ENCODE measurements at regions not wholly inside any gene's neighbourhood (a gene's known extent, or its start where the extent isn't known, plus 50 kb on each side); places are given as distances from the start of the nearest gene placed in this dataset.

DNA sequence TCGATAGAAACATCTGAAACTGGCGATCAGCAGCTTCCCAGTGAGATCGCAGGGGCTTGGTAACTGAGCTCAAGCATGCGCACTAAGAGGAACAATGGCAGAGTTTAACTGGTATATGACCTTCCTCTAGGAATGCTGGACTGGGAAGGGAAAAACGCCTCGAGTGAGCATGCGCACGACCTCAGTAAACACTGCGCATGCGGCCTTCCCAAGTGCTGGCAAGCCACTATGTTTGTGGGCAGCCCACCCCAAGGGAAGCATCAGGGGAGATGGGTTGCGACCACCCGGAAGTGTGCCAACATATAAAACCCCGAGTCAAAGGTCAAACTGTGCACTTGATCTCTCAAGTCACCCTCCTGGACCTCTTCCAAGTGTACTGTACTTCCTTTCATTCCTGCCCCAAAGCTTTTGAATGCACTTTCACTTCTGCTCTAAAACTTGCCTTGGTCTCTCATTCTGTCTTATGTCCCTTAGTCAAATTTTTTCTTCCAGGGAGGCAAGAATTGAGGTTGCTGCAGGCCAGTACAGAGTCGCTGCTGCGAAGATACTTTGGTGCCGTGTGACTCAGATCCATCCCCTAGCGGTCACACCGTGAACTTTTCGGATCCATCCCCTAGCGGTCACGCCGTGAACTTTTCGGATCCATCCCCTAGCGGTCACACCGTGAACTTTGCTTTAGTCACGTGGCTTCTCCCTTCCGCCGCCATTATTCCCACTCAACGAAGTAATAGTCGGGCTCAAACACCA is 243.3 kb downstream of the FAM43A start:
- no peak for DNase-seq

DNA sequence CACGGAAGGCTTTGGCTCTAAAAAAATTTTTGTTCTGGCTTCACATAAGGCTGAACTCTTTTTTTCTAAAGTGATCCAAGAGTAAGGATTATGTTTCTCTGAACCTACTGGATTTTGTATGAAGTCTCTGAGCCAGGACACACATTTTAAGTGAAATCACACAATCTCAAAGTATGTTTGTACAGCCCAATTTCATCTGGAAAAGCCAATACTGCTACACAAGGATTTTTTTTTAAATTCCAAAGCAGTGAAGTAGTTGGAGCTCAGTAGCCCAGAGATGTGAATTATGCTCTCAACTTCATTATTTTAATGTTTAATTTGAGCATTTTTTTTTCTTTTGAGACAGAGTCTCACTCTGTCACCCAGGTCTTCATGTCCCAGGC is 243.9 kb downstream of the FAM43A start:
- DNase-seq, result no peak

DNA sequence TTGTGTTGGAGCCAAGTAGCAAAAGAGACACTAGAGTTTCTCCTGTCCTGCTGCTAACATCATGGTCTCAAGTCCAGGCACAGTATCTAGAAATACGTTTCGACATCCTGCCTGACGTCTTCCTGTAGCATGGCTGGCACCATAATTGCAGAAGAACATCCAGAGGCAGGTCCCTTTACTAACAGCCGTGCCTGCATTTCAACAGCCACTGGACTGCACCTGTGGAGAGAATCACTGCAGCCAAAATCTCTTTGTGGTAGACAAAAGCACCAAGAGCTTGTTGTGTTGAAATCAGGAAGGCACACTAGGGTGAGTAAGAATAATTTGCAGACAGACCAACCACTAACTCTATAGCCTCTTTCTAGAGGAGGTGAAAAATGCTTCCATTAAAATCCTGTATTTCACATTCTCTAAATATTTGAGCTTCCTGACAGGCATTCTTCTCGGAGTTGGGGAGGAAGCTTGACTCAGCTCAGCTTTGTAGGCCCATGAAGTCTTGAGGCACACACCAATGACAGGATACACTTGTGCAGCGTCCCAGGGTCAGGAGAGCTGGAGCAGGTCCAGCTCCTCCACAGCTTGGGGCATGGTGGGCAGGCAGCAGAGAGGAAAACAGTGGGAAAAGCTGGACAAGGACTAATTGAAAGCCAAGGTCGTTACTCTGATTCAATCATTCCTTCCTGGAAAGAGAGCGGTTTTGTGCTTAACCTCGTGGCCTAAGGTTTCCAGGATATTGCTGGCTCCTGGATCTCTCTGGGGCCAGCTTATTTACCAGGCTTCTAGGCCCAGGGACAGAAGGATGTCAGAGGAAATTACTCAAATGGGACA is 244.9 kb downstream of the FAM43A start:
- no peak for DNase-seq

DNA sequence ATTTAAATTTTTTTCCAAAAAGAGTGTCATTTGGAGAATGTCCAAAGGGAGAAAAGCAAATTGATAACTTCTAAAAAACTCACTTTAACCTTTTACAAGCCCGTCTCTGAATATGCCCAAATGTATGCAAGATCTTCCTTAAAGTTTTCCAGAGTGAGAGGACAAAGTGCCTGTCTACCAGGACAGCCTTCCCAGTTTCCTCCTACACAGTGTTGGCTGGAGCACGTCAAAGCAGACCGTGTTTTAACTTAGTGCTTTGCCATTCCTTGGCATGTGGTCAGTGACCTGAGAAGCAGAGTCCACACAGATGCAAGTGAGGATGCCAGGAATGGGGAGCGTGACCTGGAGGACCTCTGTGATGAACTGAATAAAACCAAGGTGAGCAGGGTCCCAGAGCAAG is 245.7 kb downstream of the FAM43A start:
- DNase-seq, result no peak

DNA sequence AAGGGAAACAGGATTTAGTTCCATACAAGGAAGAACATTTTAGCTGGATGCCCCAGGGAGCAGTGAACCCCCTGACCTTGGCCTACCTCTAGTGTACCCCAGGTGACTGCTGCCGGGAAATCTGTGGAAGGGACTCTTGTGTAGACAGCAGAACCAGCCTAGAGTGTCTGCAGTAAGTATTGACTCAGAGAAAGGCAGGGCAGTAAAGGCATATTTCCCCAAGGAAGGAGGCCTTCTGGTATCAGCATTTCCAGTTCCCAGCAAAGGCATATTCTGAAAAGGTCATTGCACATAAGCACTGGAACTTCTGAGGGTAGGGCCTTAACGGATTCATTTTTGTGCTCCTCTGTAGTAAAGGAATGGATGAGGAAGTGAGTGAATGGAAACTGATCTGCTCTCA is 246.2 kb downstream of the FAM43A start:
- DNase-seq, result no peak

DNA sequence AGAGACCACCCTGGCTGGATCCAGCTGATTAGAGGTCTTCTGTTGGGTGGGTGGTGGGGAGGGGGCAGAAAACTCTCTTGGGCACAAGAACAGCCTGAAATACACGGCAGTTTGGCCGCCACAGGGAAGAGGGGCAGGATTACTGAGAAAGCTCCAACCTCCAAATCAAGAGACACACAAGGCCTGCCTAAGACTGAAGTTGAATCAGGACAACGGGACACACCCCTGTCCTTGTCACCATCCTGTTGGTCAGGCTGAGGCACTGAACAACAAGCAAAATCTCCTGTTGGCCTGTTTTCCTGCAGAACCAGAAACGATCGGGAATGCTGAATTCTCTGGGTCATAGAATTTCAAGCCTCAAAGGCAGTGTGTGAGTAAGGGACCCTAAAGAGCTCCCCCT is 247.8 kb downstream of the FAM43A start:
- DNase-seq, result no peak

DNA sequence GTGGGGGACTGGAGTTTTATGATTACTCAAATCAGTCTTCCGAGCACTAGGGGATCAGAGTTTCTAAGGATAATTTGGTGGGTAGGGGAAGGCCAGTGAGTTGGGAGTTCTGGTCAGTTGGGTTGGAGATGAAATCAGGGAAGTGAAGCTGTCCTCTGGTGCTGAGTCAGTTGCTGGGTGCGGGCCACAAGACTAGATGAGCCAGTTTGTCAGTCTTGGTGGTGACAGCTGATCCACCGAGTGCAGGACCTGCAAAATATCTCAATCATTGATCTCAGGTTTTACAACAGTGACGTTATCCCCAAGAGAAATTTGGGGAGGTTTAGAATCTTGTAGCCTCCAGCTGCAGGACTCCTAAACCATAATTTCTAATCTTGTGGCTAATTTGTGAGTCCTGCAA is 249.4 kb downstream of the FAM43A start:
- DNase-seq, result no peak

DNA sequence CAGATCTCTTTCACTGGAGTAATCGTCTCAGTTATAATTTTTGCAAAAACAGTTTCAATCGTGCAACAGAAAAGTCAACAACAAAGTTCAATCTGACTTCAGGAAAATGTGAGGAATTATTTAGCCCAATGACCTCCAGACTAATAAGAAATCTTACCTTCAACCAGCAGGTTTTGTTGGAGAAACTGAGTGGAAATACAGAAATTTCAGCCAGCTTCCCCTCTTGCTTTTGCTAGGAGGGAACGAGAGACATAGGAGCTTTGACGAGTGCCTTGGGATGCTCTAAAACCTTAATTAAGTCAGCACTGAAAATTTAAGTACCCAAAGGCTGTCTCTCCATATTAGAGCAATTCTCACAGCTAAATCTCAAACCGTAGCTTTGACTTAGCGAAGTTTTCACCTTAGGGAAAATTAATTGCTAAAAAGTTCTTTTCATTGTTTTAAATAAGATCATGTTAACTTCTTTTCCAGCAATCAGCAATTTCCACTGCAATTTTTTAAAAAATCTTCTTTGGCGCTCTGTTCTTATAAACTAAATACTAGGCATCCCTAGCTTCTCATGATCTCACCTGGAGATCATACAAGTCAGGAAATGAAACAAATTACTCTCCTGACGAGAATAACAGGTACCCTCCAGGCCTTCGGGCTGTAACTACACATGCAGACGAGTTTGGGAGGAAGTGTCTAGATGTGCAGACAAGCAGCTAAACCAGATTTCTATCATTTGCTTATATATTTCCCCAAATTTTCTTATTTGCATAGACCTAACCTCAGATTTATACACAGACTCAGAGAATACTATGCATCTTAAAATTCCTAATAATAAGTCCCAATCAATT is 250.2 kb downstream of the FAM43A start:
- no peak for DNase-seq

DNA sequence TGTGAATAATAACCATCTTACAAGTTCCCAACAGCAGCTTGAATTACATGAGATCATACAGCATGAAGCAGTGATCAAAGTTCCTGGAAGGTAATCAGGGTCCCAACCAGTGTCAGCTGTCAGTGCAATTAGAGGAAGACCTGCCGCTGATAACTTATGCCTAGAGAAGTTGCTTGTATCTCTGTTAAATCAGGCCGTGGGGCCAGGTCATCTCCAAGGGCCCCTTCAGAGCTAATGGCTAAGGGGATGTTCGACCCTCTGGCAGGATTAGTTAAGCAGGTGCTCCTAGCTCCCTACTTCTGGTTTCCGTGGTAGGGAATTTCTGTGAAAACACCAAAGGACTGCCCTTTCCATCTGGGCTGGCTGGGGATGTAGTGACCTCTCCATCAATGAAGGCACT is 251.0 kb downstream of the FAM43A start:
- DNase-seq, result no peak

DNA sequence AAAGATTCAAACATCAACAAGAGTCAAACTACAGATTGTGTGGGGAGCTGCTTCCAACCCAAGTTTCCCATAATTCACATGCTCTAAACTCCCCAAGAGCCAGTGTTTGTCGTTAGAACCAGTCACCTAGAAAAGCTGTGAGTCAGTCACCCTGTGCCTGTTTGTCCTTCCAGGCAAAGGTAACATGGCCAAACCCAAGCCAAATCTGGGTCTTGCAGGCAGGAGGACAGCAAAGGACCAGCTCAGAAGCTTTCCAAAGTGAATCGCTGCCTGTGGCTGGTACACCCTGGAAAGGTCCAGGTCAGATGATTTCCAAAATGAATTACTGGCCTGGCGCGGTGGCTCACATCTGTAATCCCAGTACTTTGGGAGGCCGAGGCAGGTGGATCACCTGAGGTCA is 251.5 kb downstream of the FAM43A start:
- DNase-seq, result no peak

DNA sequence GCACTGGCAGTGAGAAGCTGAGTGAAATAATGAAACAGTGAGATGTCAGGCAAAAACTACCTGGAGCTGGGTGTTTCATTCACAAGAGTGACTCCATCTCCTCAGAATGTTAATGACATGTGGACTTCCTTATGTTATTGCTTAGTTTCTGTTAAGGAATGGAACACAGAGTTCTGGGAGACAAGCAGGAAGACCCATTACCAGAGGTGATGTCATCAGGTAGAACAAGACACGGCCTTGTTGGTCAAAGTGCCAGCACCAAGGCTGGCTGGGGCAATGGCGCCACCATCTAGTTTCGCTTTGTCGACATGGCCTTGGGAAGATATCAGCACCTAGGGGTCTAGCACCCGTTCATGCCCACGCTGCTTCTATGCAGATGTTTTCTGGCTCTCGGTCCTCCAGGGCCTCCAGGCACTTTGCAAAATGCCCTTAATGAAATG is 252.2 kb downstream of the FAM43A start:
- DNase-seq, result no peak

DNA sequence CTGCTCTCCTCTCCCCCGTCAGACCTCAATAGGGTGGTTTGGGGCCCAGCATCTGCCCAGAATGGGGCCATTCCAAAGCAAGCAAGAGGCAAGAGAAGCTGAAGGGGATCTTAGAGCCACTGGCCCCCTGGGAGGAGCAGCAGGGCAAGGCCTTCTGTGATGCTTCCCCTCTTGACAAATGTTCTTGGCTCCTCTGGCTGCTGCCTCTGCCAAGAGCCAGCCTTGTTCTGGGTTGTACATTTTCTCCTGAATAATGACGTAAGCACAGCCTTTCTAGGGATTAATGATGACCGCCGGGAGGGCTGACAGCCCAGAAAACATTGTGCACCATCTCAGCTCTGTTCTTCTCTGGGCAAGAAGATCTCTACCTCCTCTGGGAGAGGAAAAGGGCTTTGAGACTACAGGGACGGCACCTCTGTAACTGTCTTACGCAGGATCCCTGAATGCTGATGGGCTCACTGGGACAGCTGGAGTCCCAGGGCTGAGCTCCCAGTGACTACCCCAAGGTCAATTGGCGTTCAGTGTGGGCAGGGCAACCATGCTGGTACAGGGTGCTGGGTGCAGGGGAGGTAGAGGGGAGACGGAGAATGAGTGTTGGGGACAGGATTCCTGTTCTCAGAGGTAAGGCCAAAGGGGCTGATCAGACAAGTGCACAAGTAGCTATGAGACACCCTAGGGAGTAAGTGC is 253.3 kb downstream of the FAM43A start:
- no peak for DNase-seq

DNA sequence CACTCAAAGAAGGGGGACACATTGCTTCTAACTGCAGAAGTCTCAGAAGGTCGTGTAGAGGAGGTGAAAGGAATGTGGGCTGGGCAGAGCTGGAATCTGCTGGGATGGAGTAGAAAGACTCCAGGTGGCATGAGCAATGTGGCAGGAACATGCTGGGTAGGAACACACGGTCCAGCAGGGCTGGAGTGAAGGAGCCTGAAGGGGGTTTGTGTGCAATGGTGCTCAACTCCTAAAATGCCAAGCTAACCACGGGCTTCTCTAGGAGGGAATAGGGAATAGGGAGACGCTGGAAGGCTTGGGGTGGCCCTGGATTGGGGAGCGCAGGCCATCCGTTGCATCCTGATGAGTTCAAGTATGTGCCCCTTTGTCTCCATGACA is 253.8 kb downstream of the FAM43A start:
- no peak for DNase-seq

DNA sequence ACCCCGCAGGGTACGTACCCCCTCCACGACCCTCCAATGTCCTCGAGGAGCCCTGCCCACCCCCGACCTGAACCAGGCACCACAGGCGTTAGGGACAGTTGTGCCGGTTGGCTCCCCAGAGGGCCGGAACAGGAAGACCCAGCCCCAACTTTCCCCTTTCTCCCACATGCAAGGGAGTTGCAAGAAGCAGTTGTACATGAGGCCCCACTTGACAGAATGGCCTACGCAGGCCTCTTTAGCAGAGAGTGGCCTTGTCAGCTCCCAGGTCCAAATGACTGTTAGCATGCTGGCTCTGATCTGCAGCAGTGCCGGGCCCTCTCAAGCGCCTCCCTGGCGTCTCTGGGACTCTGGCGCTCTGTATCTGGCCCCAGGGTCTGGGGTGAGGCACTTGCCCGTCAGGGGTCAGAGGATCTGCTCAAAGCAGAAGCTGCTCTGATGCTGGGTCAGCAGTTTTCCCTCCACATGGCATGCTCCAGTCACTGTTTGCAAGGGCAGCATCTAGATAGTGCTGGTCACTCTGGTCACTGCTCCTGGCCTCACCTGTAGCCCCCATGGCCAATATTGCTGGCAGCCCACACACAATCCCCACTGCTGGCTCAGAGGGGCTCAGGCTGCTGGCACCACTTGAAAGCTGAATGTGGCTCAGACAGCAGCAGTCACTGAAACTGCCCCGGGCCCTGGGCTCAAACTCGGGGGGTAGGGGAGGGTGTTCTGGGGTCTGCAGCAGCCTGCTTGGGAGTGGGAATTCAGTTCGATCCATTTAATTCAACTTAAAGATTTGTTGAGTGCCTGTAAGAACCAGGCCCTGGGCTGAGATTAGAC is 254.5 kb downstream of the FAM43A start:
- DNase-seq, result no peak

DNA sequence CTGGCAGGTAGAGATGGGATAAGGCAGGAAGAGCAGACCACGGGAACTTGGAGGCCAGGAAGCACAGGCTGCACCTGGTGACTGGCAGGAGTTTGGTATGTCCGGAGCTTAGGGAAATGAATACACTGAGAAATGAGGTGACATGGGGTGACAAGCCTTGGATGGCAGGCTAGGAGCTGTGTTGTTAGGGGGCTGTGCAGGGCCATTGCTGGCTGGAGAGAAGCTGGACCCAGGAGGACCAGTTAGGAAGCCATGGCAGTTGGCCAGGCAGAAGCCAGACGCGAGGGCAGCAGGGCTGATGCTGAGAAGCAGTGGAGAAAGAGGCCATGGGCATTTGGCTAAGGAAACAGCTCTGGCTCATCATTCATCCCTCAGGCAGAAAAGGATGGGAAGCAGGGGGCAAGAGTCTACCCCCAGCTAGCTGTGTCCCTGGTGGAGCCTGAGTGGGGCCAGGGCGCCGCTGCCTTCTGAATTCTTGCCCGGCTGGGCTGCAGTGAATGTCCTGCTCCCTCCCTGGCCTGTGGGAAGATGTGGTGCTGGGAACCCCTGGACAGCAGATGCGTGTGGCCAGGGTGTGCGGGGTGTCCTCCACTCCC is 255.8 kb downstream of the FAM43A start:
- no peak for DNase-seq

DNA sequence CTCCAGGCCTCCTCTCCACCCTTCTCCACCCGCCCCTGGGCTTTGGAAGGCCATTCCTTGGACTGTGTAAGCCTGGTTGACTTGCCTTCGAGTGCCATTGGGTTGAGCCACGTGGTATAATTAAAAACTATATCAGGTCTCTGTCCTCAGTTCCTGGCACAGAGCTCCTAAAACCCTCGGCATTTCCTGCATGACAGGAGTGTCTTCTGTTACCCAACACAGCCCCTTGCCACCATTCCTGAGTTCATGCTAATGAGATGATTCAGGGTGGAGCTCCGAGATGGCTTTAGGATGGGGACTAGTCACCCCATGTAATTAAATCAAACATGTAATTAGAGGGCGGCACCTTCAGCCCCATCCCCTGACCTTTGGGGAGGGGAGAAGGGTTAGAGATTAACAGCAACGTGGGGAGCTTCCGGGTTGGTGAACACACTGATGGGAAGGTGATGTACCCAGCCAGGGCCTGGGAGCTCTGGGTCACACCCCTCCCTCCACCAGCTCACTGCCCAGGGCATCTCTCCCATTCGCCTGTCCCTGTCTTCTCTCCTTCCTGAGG is 256.4 kb downstream of the FAM43A start:
- no peak for DNase-seq

DNA sequence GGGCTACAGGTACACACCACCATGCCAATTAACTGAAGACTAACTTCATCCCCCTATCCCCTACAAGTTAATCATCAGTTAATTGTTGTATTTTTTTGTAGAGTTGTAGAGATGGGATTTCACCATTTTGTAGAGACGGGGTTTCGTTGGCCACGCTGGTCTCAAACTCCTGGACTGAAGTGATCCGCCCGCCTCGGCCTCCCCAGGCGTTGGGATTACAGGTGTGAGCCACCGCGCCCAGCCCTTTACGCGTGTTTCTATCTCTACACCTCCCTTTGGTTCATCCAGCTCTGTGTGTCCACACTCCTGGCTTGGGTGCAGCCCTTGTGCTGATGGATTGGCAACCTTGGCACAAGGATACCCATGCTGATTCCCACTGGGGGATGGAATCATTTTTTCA is 258.8 kb downstream of the FAM43A start:
- DNase-seq, result no peak

DNA sequence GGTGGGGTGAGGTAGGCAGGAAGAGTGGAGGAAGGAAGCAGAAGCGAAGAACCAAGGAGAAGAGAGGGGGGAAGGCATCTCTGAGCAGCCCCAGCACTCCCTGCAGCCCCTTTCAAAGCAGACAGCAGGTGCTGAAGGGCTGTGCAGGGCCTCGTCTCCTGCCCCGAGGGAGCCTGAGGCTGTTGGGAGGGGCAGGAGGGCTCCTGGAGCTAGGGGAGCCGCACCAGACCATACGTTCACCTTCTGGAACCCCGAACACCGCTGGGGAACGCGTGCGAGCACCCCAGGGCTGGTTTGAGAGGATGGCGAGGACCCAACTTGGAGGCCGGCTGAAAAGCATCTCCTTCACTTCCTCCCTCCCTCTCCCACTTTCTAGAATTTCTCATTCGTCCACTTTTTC is 259.8 kb downstream of the FAM43A start:
- peak in 1 of 2 experiments; percentile 14 for DNase-seq

DNA sequence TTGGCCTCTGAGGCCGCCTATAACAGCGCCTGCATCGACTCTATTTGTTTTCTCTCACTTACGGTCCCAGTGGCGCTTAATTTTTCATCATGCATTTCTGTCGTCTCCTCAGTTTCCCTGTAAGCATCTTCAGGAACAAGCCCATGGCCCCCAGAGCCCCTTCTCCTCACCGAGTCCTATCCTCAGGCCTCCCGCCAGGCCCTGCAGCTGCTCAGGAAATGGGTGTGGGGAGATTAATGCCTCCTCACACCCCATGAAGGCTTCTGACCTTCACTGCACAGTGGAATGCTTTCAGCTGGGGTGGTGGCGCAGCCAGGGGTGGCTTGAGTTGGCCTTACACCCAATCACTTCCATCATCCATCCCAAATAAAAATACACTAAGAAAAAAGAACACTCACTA is 260.4 kb downstream of the FAM43A start:
- DNase-seq, result no peak

DNA sequence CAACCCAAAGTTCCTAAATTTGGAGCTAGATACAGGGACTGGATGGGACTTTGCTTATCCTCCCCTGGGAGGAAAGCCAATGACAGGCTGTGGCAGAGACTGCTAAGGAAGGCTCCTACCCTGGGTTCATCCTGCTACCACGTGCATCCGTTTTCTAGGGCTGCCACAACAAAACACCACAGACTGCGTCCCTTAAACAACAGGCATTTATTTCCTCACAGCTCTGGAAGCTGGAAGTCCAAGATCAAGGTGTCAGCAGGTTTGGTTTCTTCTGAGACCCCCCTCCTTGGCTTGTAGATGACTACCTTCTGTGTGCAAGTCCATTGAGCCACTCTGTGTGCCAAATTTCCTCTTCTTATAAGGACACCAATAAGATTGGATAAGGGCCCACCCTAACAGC is 263.9 kb downstream of the FAM43A start:
- DNase-seq, result no peak

DNA sequence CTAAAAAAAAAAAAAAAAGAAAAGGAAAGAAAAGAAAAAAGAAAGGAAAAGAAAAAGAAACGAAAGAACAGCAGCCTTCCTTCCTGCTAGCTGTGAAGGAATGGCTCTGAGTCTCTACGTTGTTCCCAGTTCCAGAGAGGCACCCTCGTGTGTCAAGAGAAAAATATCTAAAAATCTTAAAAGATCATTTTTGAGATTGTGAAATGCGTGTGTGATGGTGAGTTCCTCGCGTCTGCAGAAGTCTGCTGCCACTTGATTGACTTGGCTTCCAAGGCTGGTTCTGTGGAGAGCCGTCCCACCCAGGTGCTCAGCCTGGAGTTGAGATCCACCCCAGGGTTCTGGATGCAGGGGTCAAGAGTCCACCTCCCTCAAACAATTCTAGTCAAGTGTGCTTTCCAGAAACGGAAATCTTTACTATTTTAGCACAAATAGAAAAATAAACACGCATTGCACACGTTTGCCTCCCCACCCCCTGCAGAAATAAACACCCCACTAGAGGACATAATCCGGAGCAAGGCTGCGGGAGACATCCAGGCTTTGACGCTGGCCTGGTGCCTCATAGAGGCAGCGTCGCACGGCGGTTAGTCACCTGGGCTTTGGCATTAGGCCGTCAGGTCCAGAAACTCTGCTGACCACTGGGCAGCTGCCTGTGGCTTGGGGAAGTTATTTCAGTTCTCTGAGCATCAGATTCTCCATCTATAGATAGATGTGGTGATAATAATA is 265.4 kb downstream of the FAM43A start:
- no peak for DNase-seq
